SK-N-SH (cell line): ENCODE measurements at regions not wholly inside any gene's neighbourhood (a gene's known extent, or its start where the extent isn't known, plus 50 kb on each side); places are given as distances from the start of the nearest gene placed in this dataset.

Experiments
- CTCF ChIA-PET: fragments of 300-600, 350-600 bp; formaldehyde crosslinking; extraction: SDS; loops from one replicate; lab custom pipeline; 2021; lab: Yijun Ruan, JAX
- POLR2A ChIA-PET: fragments of 350-600 bp; sonication (Branson Sonifier 250); formaldehyde crosslinking; extraction: SDS; loops from one replicate; lab custom pipeline; 2020; ENCODE audit warnings: antibody characterized with exemption, inconsistent platforms; lab: Yijun Ruan, JAX
- DNase-seq: peaks from one replicate; pipeline ENCODE4 v3.0.0; 2012
- H2AFZ ChIP-seq: fragments of 200-600 bp; sonication (generic); 2 replicates; pipeline ENCODE4 v1.8.1; 2016; ENCODE audit warnings: antibody characterized with exemption, mild to moderate bottlenecking, low read depth
- H3F3A ChIP-seq: fragments of 200-600 bp; sonication (generic); replicated peaks from 2 replicates; pipeline ENCODE3; 2016; ENCODE audit warnings: antibody characterized with exemption, mild to moderate bottlenecking; ENCODE audit not compliant: insufficient read depth
- H3K27ac ChIP-seq, 2 experiments: fragments of 200-500 bp in 1 of 2; fragments of 200-600 bp in 1 of 2; sonication (Bioruptor generic) in 1 of 2; sonication (generic), shearing (Covaris generic) in 1 of 2; 2 replicates each; pipeline versions ENCODE4 v1.5.1 to v1.6.1; 2014 to 2016; ENCODE audit warnings: low read depth in 2 of 2, inconsistent platforms in 1 of 2, low read length in 1 of 2, mild to moderate bottlenecking in 1 of 2, mixed read lengths in 1 of 2
- H3K27me3 ChIP-seq: fragments of 200-600 bp; sonication (generic), shearing (Covaris generic); 2 replicates; pipeline ENCODE4 v1.6.1; 2016; ENCODE audit warnings: mixed run types; ENCODE audit not compliant: insufficient read depth
- H3K36me3 ChIP-seq, 2 experiments: fragments of 200-500 bp in 1 of 2; fragments of 200-600 bp in 1 of 2; sonication (Bioruptor generic) in 1 of 2; sonication (generic) in 1 of 2; replicated peaks in 1 of 2; 2 replicates each; pipeline versions ENCODE3 to v1.5.1; 2014 to 2016; ENCODE audit warnings: low read length in 1 of 2, mild to moderate bottlenecking in 1 of 2; ENCODE audit not compliant: insufficient read depth in 2 of 2, control insufficient read depth in 1 of 2
- H3K4me1 ChIP-seq, 2 experiments: fragments of 200-500 bp in 1 of 2; fragments of 200-600 bp in 1 of 2; sonication (Bioruptor generic) in 1 of 2; sonication (generic), shearing (Covaris generic) in 1 of 2; 2 replicates each; pipeline versions ENCODE4 v1.5.1 to v1.6.1; 2014 to 2016; ENCODE audit warnings: low read depth in 1 of 2, low read length in 1 of 2, mixed run types in 1 of 2; ENCODE audit not compliant: insufficient read depth in 2 of 2, control insufficient read depth in 1 of 2
- H3K4me2 ChIP-seq: fragments of 200-600 bp; sonication (generic), shearing (Covaris generic); 2 replicates; pipeline ENCODE4 v1.6.1; 2017; ENCODE audit warnings: mixed run types
- H3K4me3 ChIP-seq, 2 experiments: fragments of 200-500 bp in 1 of 2; fragments of 200-600 bp in 1 of 2; sonication (Bioruptor generic) in 1 of 2; sonication (generic), shearing (Covaris generic) in 1 of 2; 2 replicates each; pipeline versions ENCODE4 v1.5.1 to v1.8.1; 2014 to 2016; ENCODE audit warnings: low read depth in 2 of 2, inconsistent platforms in 1 of 2, low read length in 1 of 2, mild to moderate bottlenecking in 1 of 2, mixed read lengths in 1 of 2, moderate library complexity in 1 of 2
- H3K79me2 ChIP-seq: fragments of 200-600 bp; sonication (generic); 2 replicates; pipeline ENCODE4 v1.8.1; 2017; ENCODE audit warnings: mild to moderate bottlenecking; ENCODE audit not compliant: insufficient read depth
- H3K9ac ChIP-seq: fragments of 200-600 bp; sonication (generic); 2 replicates; pipeline ENCODE4 v1.6.1; 2017; ENCODE audit warnings: mixed run types
- H3K9me2 ChIP-seq: fragments of 200-600 bp; sonication (generic); 2 replicates; pipeline ENCODE4 v1.6.1; 2017; ENCODE audit warnings: mixed run types
- H3K9me3 ChIP-seq: fragments of 200-600 bp; sonication (generic); 2 replicates; pipeline ENCODE4 v1.6.1; 2017; ENCODE audit warnings: mixed run types, mild to moderate bottlenecking, moderate library complexity
- H4K20me1 ChIP-seq: fragments of 200-600 bp; sonication (generic); 2 replicates; pipeline ENCODE4 v1.6.1; 2017; ENCODE audit warnings: mild to moderate bottlenecking, mixed run types; ENCODE audit not compliant: insufficient read depth
- CHD2 ChIP-seq: fragments of 150-350 bp; IDR thresholded peaks from 2 replicates; pipeline ENCODE4 v1.6.1; 2018; ENCODE audit warnings: low read length; ENCODE audit not compliant: partially characterized antibody
- ELF1 ChIP-seq: IDR thresholded peaks from 2 replicates; pipeline ENCODE4 v1.4.0; 2012
- EP300 ChIP-seq, 2 experiments: IDR thresholded peaks; 2 replicates each; pipeline versions ENCODE4 v1.4.0 to v1.6.1; 2012; ENCODE audit warnings: borderline replicate concordance in 1 of 2, low read depth in 1 of 2, low read length in 1 of 2
- FOSL2 ChIP-seq: IDR thresholded peaks from 2 replicates; pipeline ENCODE4 v1.4.0; 2012; ENCODE audit warnings: low read depth, mild to moderate bottlenecking, moderate library complexity, borderline replicate concordance
- FOXJ3 ChIP-seq: sonication (generic); formaldehyde crosslinking; IDR thresholded peaks from 2 replicates; pipeline ENCODE4 v1.5.1; 2020; ENCODE audit warnings: mild to moderate bottlenecking, missing genetic modification reagents
- FOXM1 ChIP-seq: IDR thresholded peaks from 2 replicates; pipeline ENCODE4 v1.4.0; 2012; ENCODE audit warnings: low read depth, mild to moderate bottlenecking
- GATA2 ChIP-seq: sonication (generic); formaldehyde crosslinking; IDR thresholded peaks from 2 replicates; pipeline ENCODE4 v1.5.0; 2020; ENCODE audit warnings: mild to moderate bottlenecking, missing genetic modification reagents
- JUND ChIP-seq: IDR thresholded peaks from 2 replicates; pipeline ENCODE4 v1.4.0; 2012
- MEF2A ChIP-seq: IDR thresholded peaks from 2 replicates; pipeline ENCODE4 v1.4.0; 2012; ENCODE audit warnings: low read depth, borderline replicate concordance
- MXI1 ChIP-seq: IDR thresholded peaks from 2 replicates; pipeline ENCODE4 v1.6.1; 2012; ENCODE audit warnings: mild to moderate bottlenecking, low read depth, low read length, improper control_type of control experiment
- POLR2AphosphoS5 ChIP-seq: IDR thresholded peaks from 2 replicates; pipeline ENCODE4 v1.6.1; 2012; ENCODE audit warnings: low read depth, low read length
- RAD21 ChIP-seq: IDR thresholded peaks from 2 replicates; pipeline ENCODE4 v1.6.1; 2012; ENCODE audit warnings: mild to moderate bottlenecking, low read length
- RCOR1 ChIP-seq: fragments of 150-350 bp; IDR thresholded peaks from 2 replicates; pipeline ENCODE4 v1.6.1; 2017; ENCODE audit warnings: antibody characterized with exemption, low read length
- RFX5 ChIP-seq: IDR thresholded peaks from 2 replicates; pipeline ENCODE4 v1.6.1; 2012; ENCODE audit warnings: mild to moderate bottlenecking, improper control_type of control experiment, low read length
- RXRA ChIP-seq: IDR thresholded peaks from 2 replicates; pipeline ENCODE4 v1.4.0; 2012; ENCODE audit warnings: low read depth, mild to moderate bottlenecking, borderline replicate concordance
- SIN3A ChIP-seq: IDR thresholded peaks from 2 replicates; pipeline ENCODE4 v1.6.1; 2012; ENCODE audit warnings: low read depth, mild to moderate bottlenecking, low read length, moderate library complexity, borderline replicate concordance
- TAF1 ChIP-seq: IDR thresholded peaks from 2 replicates; pipeline ENCODE4 v1.6.1; 2012; ENCODE audit warnings: low read depth, mild to moderate bottlenecking, low read length, moderate library complexity, borderline replicate concordance
- TCF12 ChIP-seq: IDR thresholded peaks from 2 replicates; pipeline ENCODE4 v1.4.0; 2012
- YY1 ChIP-seq: IDR thresholded peaks from 2 replicates; pipeline ENCODE4 v1.4.0; 2012; ENCODE audit warnings: low read depth, mild to moderate bottlenecking
- WGBS: methylation state at CpG from one replicate; pipeline ENCODE4 v1.1.6; 2017; ENCODE audit warnings: low lambda C conversion rate; 5-methylcytosine and 5-hydroxymethylcytosine counted together
- TF ChIP-seq, protein P1 (sequence below): IDR thresholded peaks from 2 replicates; pipeline ENCODE4 v1.4.0; 2012; ENCODE audit warnings: low read depth
- TF ChIP-seq, protein P2 (sequence below): IDR thresholded peaks from 2 replicates; pipeline ENCODE4 v1.6.1; 2012; ENCODE audit warnings: mild to moderate bottlenecking, low read depth, low read length, moderate library complexity
- TF ChIP-seq, protein P3 (sequence below): IDR thresholded peaks from 2 replicates; pipeline ENCODE4; 2012

DNA sequence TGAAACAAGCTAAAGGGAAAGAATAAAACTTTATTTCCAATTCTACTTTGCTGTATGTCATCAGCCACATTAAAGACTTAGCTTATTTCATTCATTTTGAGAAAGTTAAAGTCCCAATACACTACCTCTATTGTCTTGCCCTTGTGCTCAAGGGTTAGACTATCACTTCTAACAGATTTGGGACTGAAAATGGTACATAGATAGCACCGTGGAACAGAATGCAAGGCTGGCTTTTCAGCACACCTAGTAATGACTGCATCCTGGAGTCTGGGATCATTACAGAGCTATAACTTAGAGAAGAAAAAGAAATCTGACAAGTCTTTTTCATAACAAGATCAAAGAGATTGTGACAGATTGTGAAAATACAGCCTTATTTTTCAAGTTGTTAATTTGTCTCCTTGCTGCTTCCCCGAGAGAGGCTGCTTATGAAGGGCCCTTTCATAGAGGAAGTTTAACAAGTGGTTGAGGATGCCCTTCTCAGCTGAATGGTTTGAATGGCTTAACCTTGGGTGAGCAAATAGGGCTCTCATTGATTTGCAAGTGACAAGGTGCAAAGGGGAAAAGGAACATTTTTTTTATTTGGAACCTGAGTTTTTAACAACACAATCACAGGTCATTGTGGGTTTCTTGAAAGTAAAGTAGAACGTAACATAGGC, 371.8 kb downstream of the EPHA4 start:
- Histone ChIP-seq H3K4me2 (no peak overlapping the region), H3K27ac (no peak overlapping the region), H3K9me2 (no peaks in the 10 kb centered on the region), H3K79me2 (no peaks in the 10 kb centered on the region), H3K27me3 (no peaks in the 10 kb centered on the region), H2AFZ (no peak overlapping the region), H3K4me1 (no peaks in the 10 kb centered on the region), H3K9ac (no peak overlapping the region), H3F3A (no peaks in the 10 kb centered on the region), H3K4me3 (no peak overlapping the region)
- CTCF ChIA-PET = no interaction called here
- TF ChIP-seq RAD21 (no peak), RXRA (no peak), ELF1 (no peak), FOSL2 (no peak), MEF2A (no peak), GATA2 (no peak), YY1 (no peak), TCF12 (no peak), RFX5 (no peak), TAF1 (no peak)
- TF ChIP-seq, protein P1, sequence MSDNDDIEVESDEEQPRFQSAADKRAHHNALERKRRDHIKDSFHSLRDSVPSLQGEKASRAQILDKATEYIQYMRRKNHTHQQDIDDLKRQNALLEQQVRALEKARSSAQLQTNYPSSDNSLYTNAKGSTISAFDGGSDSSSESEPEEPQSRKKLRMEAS = no peak
- TF ChIP-seq, all 33 proteins: peak for 0
- POLR2A ChIA-PET = no interaction called here
- WGBS = 7% methylated on average over 3 of the region's 3 CpGs
- DNase-seq = no peak
- Histone ChIP-seq H3K36me3 (no peaks in the 10 kb centered on the region), H3K9me3 (no peaks in the 10 kb centered on the region), H4K20me1 (no peaks in the 10 kb centered on the region)

DNA sequence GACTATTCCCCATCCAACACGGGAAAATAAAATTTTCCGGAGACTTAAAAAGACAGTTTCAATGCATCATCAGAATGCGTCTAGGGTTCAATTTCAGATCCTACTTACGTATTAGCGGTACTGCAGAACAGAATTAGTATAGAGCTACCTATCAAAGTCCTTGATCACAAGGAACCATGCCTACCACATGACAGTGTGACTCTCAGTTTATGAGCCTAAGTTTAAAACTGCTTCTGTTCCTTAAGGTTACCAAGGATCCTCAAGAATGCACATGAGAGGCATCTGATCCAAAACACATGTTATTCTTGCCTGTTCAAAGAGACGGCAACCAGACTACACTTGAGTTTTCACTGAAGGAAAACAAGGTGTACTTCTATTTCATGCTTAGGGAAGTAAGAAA, 369.7 kb downstream of the EPHA4 start:
- no peaks in the 10 kb centered on the region for H4K20me1 ChIP-seq
- DNase-seq = no peak
- no peak for TF ChIP-seq ELF1
- TF ChIP-seq FOXJ3 (CRISPR knock-in tag) = no peak
- no peak for TF ChIP-seq POLR2AphosphoS5
- TF ChIP-seq, protein P2, sequence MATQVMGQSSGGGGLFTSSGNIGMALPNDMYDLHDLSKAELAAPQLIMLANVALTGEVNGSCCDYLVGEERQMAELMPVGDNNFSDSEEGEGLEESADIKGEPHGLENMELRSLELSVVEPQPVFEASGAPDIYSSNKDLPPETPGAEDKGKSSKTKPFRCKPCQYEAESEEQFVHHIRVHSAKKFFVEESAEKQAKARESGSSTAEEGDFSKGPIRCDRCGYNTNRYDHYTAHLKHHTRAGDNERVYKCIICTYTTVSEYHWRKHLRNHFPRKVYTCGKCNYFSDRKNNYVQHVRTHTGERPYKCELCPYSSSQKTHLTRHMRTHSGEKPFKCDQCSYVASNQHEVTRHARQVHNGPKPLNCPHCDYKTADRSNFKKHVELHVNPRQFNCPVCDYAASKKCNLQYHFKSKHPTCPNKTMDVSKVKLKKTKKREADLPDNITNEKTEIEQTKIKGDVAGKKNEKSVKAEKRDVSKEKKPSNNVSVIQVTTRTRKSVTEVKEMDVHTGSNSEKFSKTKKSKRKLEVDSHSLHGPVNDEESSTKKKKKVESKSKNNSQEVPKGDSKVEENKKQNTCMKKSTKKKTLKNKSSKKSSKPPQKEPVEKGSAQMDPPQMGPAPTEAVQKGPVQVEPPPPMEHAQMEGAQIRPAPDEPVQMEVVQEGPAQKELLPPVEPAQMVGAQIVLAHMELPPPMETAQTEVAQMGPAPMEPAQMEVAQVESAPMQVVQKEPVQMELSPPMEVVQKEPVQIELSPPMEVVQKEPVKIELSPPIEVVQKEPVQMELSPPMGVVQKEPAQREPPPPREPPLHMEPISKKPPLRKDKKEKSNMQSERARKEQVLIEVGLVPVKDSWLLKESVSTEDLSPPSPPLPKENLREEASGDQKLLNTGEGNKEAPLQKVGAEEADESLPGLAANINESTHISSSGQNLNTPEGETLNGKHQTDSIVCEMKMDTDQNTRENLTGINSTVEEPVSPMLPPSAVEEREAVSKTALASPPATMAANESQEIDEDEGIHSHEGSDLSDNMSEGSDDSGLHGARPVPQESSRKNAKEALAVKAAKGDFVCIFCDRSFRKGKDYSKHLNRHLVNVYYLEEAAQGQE = no peak
- no peak for TF ChIP-seq RCOR1
- TF ChIP-seq FOSL2 = no peak
- no peak for TF ChIP-seq FOXM1
- TF ChIP-seq GATA2 = no peak
- TF ChIP-seq, protein P3, sequence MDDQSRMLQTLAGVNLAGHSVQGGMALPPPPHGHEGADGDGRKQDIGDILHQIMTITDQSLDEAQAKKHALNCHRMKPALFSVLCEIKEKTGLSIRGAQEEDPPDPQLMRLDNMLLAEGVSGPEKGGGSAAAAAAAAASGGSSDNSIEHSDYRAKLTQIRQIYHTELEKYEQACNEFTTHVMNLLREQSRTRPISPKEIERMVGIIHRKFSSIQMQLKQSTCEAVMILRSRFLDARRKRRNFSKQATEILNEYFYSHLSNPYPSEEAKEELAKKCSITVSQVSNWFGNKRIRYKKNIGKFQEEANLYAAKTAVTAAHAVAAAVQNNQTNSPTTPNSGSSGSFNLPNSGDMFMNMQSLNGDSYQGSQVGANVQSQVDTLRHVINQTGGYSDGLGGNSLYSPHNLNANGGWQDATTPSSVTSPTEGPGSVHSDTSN = no peak
- TF ChIP-seq SIN3A = no peak
- no peak for TF ChIP-seq TAF1
- TF ChIP-seq CHD2 = no peak
- TF ChIP-seq EP300 (IDR thresholded peaks at IDR 0.05; ENCODE audit: borderline replicate concordance in 1 of 2, low read depth in 1 of 2, low read length in 1 of 2) = no peak
- no peak for TF ChIP-seq JUND
- TF ChIP-seq MXI1 = no peak
- TF ChIP-seq, all 33 proteins: peak for 0
- no peak overlapping the region for H2AFZ ChIP-seq
- no peaks in the 10 kb centered on the region for H3K27me3 ChIP-seq
- no peak overlapping the region for H3K27ac ChIP-seq
- CTCF ChIA-PET = no interaction called here
- no peaks in the 10 kb centered on the region for H3K9me2 ChIP-seq
- H3K4me1 ChIP-seq = no peaks in the 10 kb centered on the region
- no peaks in the 10 kb centered on the region for H3F3A ChIP-seq
- H3K36me3 ChIP-seq = no peaks in the 10 kb centered on the region
- no peaks in the 10 kb centered on the region for H3K9me3 ChIP-seq
- POLR2A ChIA-PET = no interaction called here
- no peak overlapping the region for H3K4me2 ChIP-seq
- H3K4me3 ChIP-seq = no peak overlapping the region
- H3K9ac ChIP-seq = no peak overlapping the region
- WGBS = 42% methylated on average over 6 of the region's 6 CpGs
- no peaks in the 10 kb centered on the region for H3K79me2 ChIP-seq
